ENCODE measurements at regions not wholly inside any gene's neighbourhood (a gene's known extent, or its start where the extent isn't known, plus 50 kb on each side); places are given as distances from the start of the nearest gene placed in this dataset.

DNA sequence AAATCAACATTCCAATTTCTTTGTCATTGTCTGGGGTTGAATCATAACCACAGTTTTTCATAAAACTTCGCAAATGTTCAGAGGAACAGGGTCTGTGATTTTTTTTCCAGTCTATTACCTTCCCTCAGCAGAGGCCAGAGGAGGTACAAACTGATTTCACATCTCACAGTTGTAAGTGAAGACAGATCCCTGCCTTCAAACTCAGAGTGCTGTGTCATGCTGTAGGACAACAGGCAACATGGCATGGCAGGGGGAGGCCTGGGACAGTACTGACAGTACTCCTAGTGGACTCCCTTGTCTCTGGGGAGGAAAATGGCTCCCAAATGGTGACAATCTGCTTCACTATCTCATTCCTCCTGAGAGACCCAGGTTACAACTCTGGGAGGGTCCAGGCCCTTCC lies 308.6 kb downstream of the CDC5L start:
- TF ChIP-seq ZNF266 (tag by site-specific recombination; IDR thresholded peaks at IDR 0.05; ENCODE audit: low read depth): no peak
- TF ChIP-seq OVOL3 (tag by site-specific recombination; IDR thresholded peaks at IDR 0.05): no peak
